Stomach smooth muscle (tissue), 2 donors: ENCODE measurements at regions not wholly inside any gene's neighbourhood (a gene's known extent, or its start where the extent isn't known, plus 50 kb on each side); places are given as distances from the start of the nearest gene placed in this dataset.

Experiments used
- H3K27ac ChIP-seq: one replicate; pipeline ENCODE4 v1.7.0; 2013; ENCODE audit warnings: mild to moderate bottlenecking, low read length, inconsistent platforms
- H3K27me3 ChIP-seq, 2 donors: one replicate each; pipeline ENCODE4 v1.7.0; 2013; ENCODE audit warnings: low read length in 2 of 2; ENCODE audit not compliant: insufficient read depth in 2 of 2, control insufficient read depth in 1 of 2
- H3K36me3 ChIP-seq, 2 donors: one replicate each; pipeline ENCODE4 v1.7.0; 2013; ENCODE audit warnings: low read length in 2 of 2; ENCODE audit not compliant: control insufficient read depth in 2 of 2, insufficient read depth in 2 of 2
- H3K4me1 ChIP-seq: one replicate; pipeline ENCODE4 v1.7.0; 2013; ENCODE audit warnings: low read length; ENCODE audit not compliant: control insufficient read depth, insufficient read depth
- H3K4me3 ChIP-seq, 2 donors: one replicate each; pipeline ENCODE4 v1.7.0; 2013; ENCODE audit warnings: low read length in 2 of 2
- H3K9ac ChIP-seq, 2 donors: one replicate each; pipeline ENCODE4 v1.7.0; 2013; ENCODE audit warnings: low read length in 2 of 2, mild to moderate bottlenecking in 1 of 2
- H3K9me3 ChIP-seq, 2 donors: one replicate each; pipeline ENCODE4 v1.7.0; 2013; ENCODE audit warnings: low read length in 2 of 2; ENCODE audit not compliant: control insufficient read depth in 2 of 2
- donor health status: healthy.
- donor health status: Pancreatic carcinoma.

DNA sequence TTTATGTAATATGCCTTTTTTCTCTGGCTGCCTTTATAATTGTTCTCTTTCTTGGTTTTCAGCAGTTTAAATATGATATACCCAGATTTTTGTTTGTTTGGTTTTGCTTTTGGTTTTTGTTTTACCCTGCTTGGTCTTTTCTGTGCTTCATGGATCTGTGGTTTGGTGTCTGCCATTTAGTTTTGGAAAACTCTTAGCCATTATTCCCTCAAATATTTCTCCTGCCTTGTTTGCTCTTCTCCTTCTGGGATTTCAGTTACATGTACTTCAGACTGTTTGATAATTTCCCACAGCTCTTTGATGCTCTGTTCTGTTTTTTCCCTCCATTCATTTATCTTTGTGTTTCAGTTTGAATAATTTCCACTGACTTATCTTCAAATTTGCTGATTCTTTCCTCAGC, 223.1 kb upstream of the BCOR start:
- Histone ChIP-seq H3K4me3 (no peak overlapping the region), H3K27me3 (peaks cover 0 to 4% of the 10 kb centered on the region in 2 donors), H3K9ac (no peak overlapping the region), H3K9me3 (peaks cover 0 to 18% of the 10 kb centered on the region in 2 donors), H3K27ac (no peak overlapping the region), H3K4me1 (no peaks in the 10 kb centered on the region), H3K36me3 (no peaks in the 10 kb centered on the region)

- Histone ChIP-seq H3K4me1 (no peaks in the 10 kb centered on the region), H3K27ac (no peak overlapping the region), H3K9me3 (peaks cover 0 to 24% of the 10 kb centered on the region in 2 donors), H3K27me3 (peaks cover 0 to 2% of the 10 kb centered on the region in 2 donors), H3K4me3 (no peak overlapping the region), H3K9ac (no peak overlapping the region), H3K36me3 (no peaks in the 10 kb centered on the region)
Observed at GRCh38 chrX:40318801-40319200, 221.0 kb upstream of the BCOR start.

DNA sequence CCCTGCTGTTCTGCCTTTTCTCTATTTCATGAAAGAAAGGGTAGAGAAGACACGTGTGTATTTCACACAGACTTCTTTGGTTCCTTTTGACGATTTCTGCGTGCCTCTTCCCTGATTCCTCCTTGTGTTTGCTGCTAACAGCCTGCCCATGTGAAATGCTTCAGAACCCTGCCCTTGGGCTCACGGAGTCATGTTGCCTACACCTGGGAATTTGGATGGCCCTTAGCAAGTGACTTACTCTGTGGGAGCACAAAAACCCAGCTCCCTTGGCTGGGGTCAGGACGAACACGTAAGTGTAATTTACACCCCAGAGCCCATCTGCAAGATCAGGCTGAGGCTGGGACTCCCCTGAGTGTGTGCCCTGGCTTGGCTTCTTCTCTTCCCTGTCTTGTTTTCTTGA, 220.3 kb upstream of the BCOR start:
- no peak overlapping the region for H3K27ac ChIP-seq
- peaks cover 0 to 24% of the 10 kb centered on the region in 2 donors for H3K9me3 ChIP-seq
- H3K4me1 ChIP-seq = no peaks in the 10 kb centered on the region
- no peak overlapping the region for H3K9ac ChIP-seq
- peaks cover 0 to 2% of the 10 kb centered on the region in 2 donors for H3K27me3 ChIP-seq
- H3K4me3 ChIP-seq = no peak overlapping the region
- H3K36me3 ChIP-seq = no peaks in the 10 kb centered on the region

GRCh38 chrX:40316502-40316901, 218.7 kb upstream of the BCOR start:
- peaks cover 0 to 4% of the 10 kb centered on the region in 2 donors for H3K27me3 ChIP-seq
- H3K9me3 ChIP-seq = peaks cover 0 to 20% of the 10 kb centered on the region in 2 donors
- H3K27ac ChIP-seq = no peak overlapping the region
- no peak overlapping the region for H3K9ac ChIP-seq
- no peaks in the 10 kb centered on the region for H3K4me1 ChIP-seq
- no peaks in the 10 kb centered on the region for H3K36me3 ChIP-seq
- no peak overlapping the region for H3K4me3 ChIP-seq

GRCh38 chrX:40314070-40314469, 216.3 kb upstream of the BCOR start:
- Histone ChIP-seq H3K9ac (no peak overlapping the region), H3K27me3 (peaks cover 0 to 13% of the 10 kb centered on the region in 2 donors), H3K27ac (no peak overlapping the region), H3K4me1 (no peaks in the 10 kb centered on the region), H3K36me3 (no peaks in the 10 kb centered on the region), H3K4me3 (no peak overlapping the region), H3K9me3 (peaks cover 0 to 11% of the 10 kb centered on the region in 2 donors)

- Histone ChIP-seq H3K4me1 (no peaks in the 10 kb centered on the region), H3K9ac (no peak overlapping the region), H3K9me3 (peaks cover 0 to 11% of the 10 kb centered on the region in 2 donors), H3K4me3 (no peak overlapping the region), H3K27ac (no peak overlapping the region), H3K36me3 (no peaks in the 10 kb centered on the region), H3K27me3 (peaks cover 0 to 13% of the 10 kb centered on the region in 2 donors)
Observed at GRCh38 chrX:40313269-40313668, 215.5 kb upstream of the BCOR start.

DNA sequence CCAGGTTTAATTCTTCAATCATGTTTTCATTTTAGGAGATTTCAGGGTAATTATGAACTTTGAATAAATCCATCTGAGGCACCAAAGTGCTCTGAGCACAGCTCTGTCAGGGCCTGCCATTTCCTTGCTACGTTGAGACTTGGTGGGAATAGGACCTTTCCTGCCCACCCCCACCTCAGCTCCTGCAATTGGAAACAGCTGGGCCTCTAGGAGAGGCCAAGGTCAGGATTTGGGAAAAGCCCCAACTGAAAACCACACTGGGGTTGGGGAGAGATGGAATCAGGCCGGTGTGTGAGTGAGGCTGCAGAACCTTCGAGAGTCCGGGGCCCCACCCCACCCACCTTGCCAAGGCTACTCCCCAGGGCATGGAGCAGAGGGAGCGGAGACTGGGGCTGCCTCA, 212.7 kb upstream of the BCOR start:
- Histone ChIP-seq H3K27me3 (peaks cover 0 to 11% of the 10 kb centered on the region in 2 donors), H3K9ac (no peak overlapping the region), H3K9me3 (peaks cover 0 to 4% of the 10 kb centered on the region in 2 donors), H3K36me3 (no peaks in the 10 kb centered on the region), H3K27ac (no peak overlapping the region), H3K4me3 (no peak overlapping the region), H3K4me1 (no peaks in the 10 kb centered on the region)

DNA sequence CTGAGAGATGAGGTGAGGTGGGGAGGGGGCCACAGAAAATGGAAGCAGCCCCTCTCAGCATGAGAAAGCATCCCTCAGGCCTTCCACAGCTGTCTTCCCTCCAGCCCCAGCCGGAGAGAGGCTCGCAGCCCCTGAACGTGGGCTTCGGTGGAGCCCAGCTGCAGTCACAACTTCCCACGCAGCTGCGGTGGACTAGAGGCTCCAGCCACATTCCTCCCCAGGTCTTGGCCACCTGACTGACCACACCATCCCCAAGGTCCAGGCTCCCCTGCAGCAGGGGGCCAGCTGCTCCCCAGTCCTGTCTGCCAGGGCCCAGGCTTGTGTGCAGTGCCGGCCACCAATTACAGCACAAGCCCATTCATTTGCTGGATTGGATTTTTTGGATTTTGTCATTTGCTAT, 212.3 kb upstream of the BCOR start:
- no peak overlapping the region for H3K27ac ChIP-seq
- no peaks in the 10 kb centered on the region for H3K36me3 ChIP-seq
- no peaks in the 10 kb centered on the region for H3K4me1 ChIP-seq
- H3K9ac ChIP-seq = no peak overlapping the region
- peaks cover 0 to 11% of the 10 kb centered on the region in 2 donors for H3K27me3 ChIP-seq
- peaks cover 0 to under 1% of the 10 kb centered on the region in 2 donors for H3K9me3 ChIP-seq
- no peak overlapping the region for H3K4me3 ChIP-seq

DNA sequence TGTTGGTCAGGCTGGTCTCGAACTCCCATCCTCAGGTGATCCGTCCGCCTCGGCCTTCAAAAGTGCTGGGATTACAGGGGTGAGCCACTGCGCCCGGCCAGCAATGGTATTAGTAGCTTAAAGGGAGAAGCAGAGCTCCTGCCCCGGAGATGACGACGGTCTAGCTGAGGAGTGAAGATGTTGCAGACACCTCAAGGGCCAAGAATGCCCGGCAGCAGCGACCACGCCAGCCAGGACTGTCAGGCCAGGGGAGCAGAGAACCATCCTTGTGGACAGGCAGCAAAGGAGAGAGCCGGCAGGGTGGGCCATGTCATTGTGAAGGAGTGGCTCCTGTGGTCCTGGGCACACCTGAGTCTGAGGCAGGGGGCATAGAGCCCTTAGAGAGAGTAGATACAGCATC, 210.1 kb upstream of the BCOR start:
- Histone ChIP-seq H3K27ac (no peak overlapping the region), H3K4me3 (no peak overlapping the region), H3K9ac (no peak overlapping the region), H3K36me3 (no peaks in the 10 kb centered on the region), H3K4me1 (no peaks in the 10 kb centered on the region), H3K27me3 (peaks cover 0 to 14% of the 10 kb centered on the region in 2 donors), H3K9me3 (no peaks in the 10 kb centered on the region)

GRCh38 chrX:40304115-40304514, 206.4 kb upstream of the BCOR start:
- Histone ChIP-seq H3K9ac (no peak overlapping the region), H3K9me3 (no peaks in the 10 kb centered on the region), H3K4me3 (no peak overlapping the region), H3K36me3 (no peaks in the 10 kb centered on the region), H3K27me3 (peaks cover 0 to 16% of the 10 kb centered on the region in 2 donors), H3K27ac (no peak overlapping the region), H3K4me1 (peaks cover under 1% of the 10 kb centered on the region)

DNA sequence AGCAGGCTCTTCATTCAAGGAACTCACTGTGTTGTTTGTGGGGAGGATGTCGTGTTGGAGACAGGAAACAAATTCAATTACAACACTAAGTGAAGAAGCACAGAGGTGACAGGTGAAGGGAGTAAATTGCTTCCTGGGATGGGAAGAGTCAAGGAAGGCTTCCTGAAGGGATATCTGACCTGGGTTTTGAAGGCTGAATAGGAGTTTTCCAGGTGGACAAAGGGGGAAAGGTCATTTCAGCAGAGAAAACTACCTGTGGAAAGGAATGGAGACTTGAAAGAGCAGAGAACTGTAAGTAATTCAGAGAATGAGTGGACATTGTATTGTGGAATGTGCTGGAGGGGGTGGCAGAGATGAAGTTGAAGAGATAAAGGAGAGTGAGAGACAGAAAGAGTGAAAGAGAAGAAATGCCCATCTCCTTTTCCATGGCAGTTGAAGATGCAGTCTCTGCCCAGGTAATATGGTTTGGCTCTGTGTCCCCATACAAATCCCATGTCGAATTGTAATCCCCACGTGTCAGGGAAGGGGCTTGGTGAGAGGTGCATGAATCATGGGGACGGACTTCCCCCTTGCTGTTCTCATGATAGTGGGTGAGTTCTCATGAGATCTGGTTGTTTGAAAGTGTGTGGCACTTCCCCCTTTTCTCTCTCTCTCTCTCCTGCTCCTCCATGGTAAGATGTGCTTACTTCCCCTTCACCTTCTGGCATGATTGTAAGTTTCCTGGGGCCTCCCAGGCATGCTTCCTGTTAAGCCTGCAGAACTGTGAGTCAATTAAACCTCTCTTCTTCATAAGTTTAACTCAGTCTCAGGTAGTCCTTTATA, 205.7 kb upstream of the BCOR start:
- Histone ChIP-seq H3K36me3 (no peaks in the 10 kb centered on the region), H3K9me3 (no peaks in the 10 kb centered on the region), H3K27me3 (peaks cover 0 to 15% of the 10 kb centered on the region in 2 donors), H3K27ac (no peak overlapping the region), H3K9ac (no peak overlapping the region), H3K4me1 (peaks cover 2% of the 10 kb centered on the region), H3K4me3 (no peak overlapping the region)
